ENCODE measurements at regions not wholly inside any gene's neighbourhood (a gene's known extent, or its start where the extent isn't known, plus 50 kb on each side); places are given as distances from the start of the nearest gene placed in this dataset.

DNA sequence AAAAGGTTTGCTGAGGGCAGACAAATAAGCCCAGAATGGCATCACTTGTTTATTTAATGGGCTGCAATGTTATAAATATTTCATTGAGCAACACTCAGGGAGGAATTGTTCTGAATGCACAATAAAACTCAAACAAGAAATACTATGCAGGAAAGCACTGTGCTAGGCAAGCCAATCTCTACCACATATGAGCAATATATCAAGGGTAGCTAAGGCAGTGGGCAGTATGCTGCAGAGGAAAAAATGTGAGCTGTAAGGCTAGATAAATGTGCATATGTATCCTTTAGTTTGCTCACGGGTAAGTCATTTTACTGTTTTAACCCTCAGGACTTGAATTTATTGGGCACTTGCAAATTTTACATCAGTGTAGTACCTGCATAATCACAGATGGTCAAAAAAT lies 349.6 kb downstream of the CDC14C start:
- Histone ChIP-seq H3K27ac (replicated peaks; ENCODE audit: low read length) (no peak overlapping the region), H3K4me3 (ENCODE audit: low read length in 2 of 2) (no peak overlapping the region), H3K9ac (ENCODE audit: low read depth, low read length, poor library complexity) (no peak overlapping the region), H2BK15ac (ENCODE audit: low read length) (no peak overlapping the region), H4K8ac (ENCODE audit: low read depth, low read length) (no peak overlapping the region), H3K4me1 (ENCODE audit: control insufficient read depth in 2 of 2, insufficient read depth in 1 of 2, low read depth in 1 of 2, low read length in 2 of 2) (no peaks in the 10 kb centered on the region), H3K79me1 (ENCODE audit: low read depth, low read length) (no peaks in the 10 kb centered on the region), H2AK5ac (ENCODE audit: low read depth, low read length) (no peak overlapping the region), H3K23ac (ENCODE audit: low read depth, low read length, poor library complexity) (no peak overlapping the region), H2AFZ (ENCODE audit: low read length) (no peak overlapping the region), H3K18ac (ENCODE audit: low read length) (no peak overlapping the region), H3K4me2 (ENCODE audit: insufficient read depth, low read length, poor library complexity, severe bottlenecking) (no peak overlapping the region), H4K91ac (ENCODE audit: low read depth, low read length, poor library complexity) (no peak overlapping the region), H3K36me3 (replicated peaks in 1 of 2; ENCODE audit: control insufficient read depth in 2 of 2, insufficient read depth in 2 of 2, low read length in 2 of 2) (no peaks in the 10 kb centered on the region), H3K14ac (ENCODE audit: low read length) (no peak overlapping the region), H3K9me3 (replicated peaks in 1 of 2; ENCODE audit: control insufficient read depth in 2 of 2, insufficient read depth in 1 of 2, low read depth in 1 of 2, low read length in 2 of 2) (no peaks in the 10 kb centered on the region), H2BK120ac (ENCODE audit: low read depth, low read length) (no peak overlapping the region), H2BK5ac (ENCODE audit: low read length) (no peak overlapping the region), H2BK12ac (ENCODE audit: low read length) (no peak overlapping the region), H3K4ac (ENCODE audit: low read length) (no peak overlapping the region), H3K27me3 (ENCODE audit: control insufficient read depth in 3 of 3, insufficient read depth in 3 of 3, low read depth in 1 of 3, low read length in 3 of 3) (no peaks in the 10 kb centered on the region)
- no CpG with 5 or more reads among the region's 1 CpG for WGBS, 2 donors (ENCODE audit: extremely low coverage in 2 of 2, insufficient read length in 2 of 2, insufficient replicate concordance in 1 of 2)
- no peak for DNase-seq (ENCODE audit: low spot score)

DNA sequence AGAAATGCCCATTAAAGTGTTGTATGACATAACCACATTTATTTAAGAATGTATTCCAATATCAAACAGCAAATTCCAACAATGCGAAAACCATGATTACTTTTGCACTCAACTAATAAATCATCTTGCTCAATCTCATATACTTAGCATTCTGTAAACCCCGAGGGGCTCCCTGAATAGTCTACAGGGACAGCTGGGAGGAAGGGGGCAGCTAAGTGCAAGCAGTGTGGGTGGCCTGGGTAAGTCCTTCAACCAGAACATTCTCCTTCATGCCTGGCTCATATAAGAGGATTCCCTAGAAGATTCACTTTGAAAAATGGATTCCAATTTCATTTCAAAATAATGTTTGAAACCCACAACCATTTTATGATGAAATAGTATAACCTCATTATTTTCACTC lies 355.5 kb downstream of the CDC14C start:
- no peak for DNase-seq (ENCODE audit: low spot score)
- no peak overlapping the region for H3K4me2 ChIP-seq (ENCODE audit: insufficient read depth, low read length, poor library complexity, severe bottlenecking)
- no peak overlapping the region for H3K9ac ChIP-seq (ENCODE audit: low read depth, low read length, poor library complexity)
- no peak overlapping the region for H3K27ac ChIP-seq (replicated peaks; ENCODE audit: low read length)
- no peak overlapping the region for H4K8ac ChIP-seq (ENCODE audit: low read depth, low read length)
- no peak overlapping the region for H2AFZ ChIP-seq (ENCODE audit: low read length)
- no peak overlapping the region for H2BK5ac ChIP-seq (ENCODE audit: low read length)
- H3K9me3 ChIP-seq (replicated peaks in 1 of 2; ENCODE audit: control insufficient read depth in 2 of 2, insufficient read depth in 1 of 2, low read depth in 1 of 2, low read length in 2 of 2), result no peaks in the 10 kb centered on the region
- no peaks in the 10 kb centered on the region for H3K36me3 ChIP-seq (replicated peaks in 1 of 2; ENCODE audit: control insufficient read depth in 2 of 2, insufficient read depth in 2 of 2, low read length in 2 of 2)
- no peak overlapping the region for H2AK5ac ChIP-seq (ENCODE audit: low read depth, low read length)
- H3K4me1 ChIP-seq (ENCODE audit: control insufficient read depth in 2 of 2, insufficient read depth in 1 of 2, low read depth in 1 of 2, low read length in 2 of 2), result peaks cover 0 to 1% of the 10 kb centered on the region in 2 donors
- H2BK120ac ChIP-seq (ENCODE audit: low read depth, low read length), result no peak overlapping the region
- no peak overlapping the region for H3K4me3 ChIP-seq (ENCODE audit: low read length in 2 of 2)
- H3K18ac ChIP-seq (ENCODE audit: low read length), result no peak overlapping the region
- H3K23ac ChIP-seq (ENCODE audit: low read depth, low read length, poor library complexity), result no peak overlapping the region
- no CpG with 5 or more reads among the region's 2 CpGs for WGBS, 2 donors (ENCODE audit: extremely low coverage in 2 of 2, insufficient read length in 2 of 2, insufficient replicate concordance in 1 of 2)
- no peak overlapping the region for H2BK15ac ChIP-seq (ENCODE audit: low read length)
- H3K27me3 ChIP-seq (ENCODE audit: control insufficient read depth in 3 of 3, insufficient read depth in 3 of 3, low read depth in 1 of 3, low read length in 3 of 3), result no peaks in the 10 kb centered on the region
- H3K4ac ChIP-seq (ENCODE audit: low read length), result no peak overlapping the region
- H3K79me1 ChIP-seq (ENCODE audit: low read depth, low read length), result no peaks in the 10 kb centered on the region
- H4K91ac ChIP-seq (ENCODE audit: low read depth, low read length, poor library complexity), result no peak overlapping the region
- H2BK12ac ChIP-seq (ENCODE audit: low read length), result no peak overlapping the region
- no peak overlapping the region for H3K14ac ChIP-seq (ENCODE audit: low read length)

DNA sequence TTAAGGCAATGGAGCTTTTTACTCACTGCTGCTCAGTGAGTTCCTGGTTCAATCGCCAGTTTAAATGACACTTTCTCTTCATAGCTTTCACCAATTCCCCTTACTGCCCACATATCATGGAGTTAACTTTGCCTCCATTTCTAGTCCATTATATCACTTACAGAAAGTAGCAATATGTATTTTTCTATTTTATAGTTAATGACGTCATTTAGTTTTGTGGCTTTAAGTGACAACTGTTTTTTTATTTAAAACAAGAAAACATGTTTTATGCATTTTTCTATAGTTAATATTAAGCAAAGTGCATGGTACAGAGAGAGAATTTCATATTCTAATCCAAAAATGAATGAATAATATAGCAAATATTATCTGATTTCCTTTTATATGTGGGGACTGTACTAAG lies 363.3 kb downstream of the CDC14C start:
- H3K4me3 ChIP-seq (ENCODE audit: low read length in 2 of 2), result no peak overlapping the region
- H4K91ac ChIP-seq (ENCODE audit: low read depth, low read length, poor library complexity), result no peak overlapping the region
- H2AFZ ChIP-seq (ENCODE audit: low read length), result no peak overlapping the region
- H2BK12ac ChIP-seq (ENCODE audit: low read length), result no peak overlapping the region
- H3K23ac ChIP-seq (ENCODE audit: low read depth, low read length, poor library complexity), result no peak overlapping the region
- H2BK120ac ChIP-seq (ENCODE audit: low read depth, low read length), result no peak overlapping the region
- no peak overlapping the region for H2BK5ac ChIP-seq (ENCODE audit: low read length)
- no peak overlapping the region for H3K18ac ChIP-seq (ENCODE audit: low read length)
- H3K4me1 ChIP-seq (ENCODE audit: control insufficient read depth in 2 of 2, insufficient read depth in 1 of 2, low read depth in 1 of 2, low read length in 2 of 2), result peaks cover 0 to 1% of the 10 kb centered on the region in 2 donors
- H3K27me3 ChIP-seq (ENCODE audit: control insufficient read depth in 3 of 3, insufficient read depth in 3 of 3, low read depth in 1 of 3, low read length in 3 of 3), result no peaks in the 10 kb centered on the region
- H3K9me3 ChIP-seq (replicated peaks in 1 of 2; ENCODE audit: control insufficient read depth in 2 of 2, insufficient read depth in 1 of 2, low read depth in 1 of 2, low read length in 2 of 2), result no peaks in the 10 kb centered on the region
- H4K8ac ChIP-seq (ENCODE audit: low read depth, low read length), result no peak overlapping the region
- no peak overlapping the region for H3K9ac ChIP-seq (ENCODE audit: low read depth, low read length, poor library complexity)
- H3K27ac ChIP-seq (replicated peaks; ENCODE audit: low read length), result no peak overlapping the region
- H3K14ac ChIP-seq (ENCODE audit: low read length), result no peak overlapping the region
- no peak overlapping the region for H2BK15ac ChIP-seq (ENCODE audit: low read length)
- no peak overlapping the region for H3K4me2 ChIP-seq (ENCODE audit: insufficient read depth, low read length, poor library complexity, severe bottlenecking)
- no peak overlapping the region for H2AK5ac ChIP-seq (ENCODE audit: low read depth, low read length)
- no peaks in the 10 kb centered on the region for H3K79me1 ChIP-seq (ENCODE audit: low read depth, low read length)
- no CpG with 5 or more reads among the region's 2 CpGs for WGBS, 2 donors (ENCODE audit: extremely low coverage in 2 of 2, insufficient read length in 2 of 2, insufficient replicate concordance in 1 of 2)
- DNase-seq (ENCODE audit: low spot score), result no peak
- no peak overlapping the region for H3K4ac ChIP-seq (ENCODE audit: low read length)
- H3K36me3 ChIP-seq (replicated peaks in 1 of 2; ENCODE audit: control insufficient read depth in 2 of 2, insufficient read depth in 2 of 2, low read length in 2 of 2), result no peaks in the 10 kb centered on the region

DNA sequence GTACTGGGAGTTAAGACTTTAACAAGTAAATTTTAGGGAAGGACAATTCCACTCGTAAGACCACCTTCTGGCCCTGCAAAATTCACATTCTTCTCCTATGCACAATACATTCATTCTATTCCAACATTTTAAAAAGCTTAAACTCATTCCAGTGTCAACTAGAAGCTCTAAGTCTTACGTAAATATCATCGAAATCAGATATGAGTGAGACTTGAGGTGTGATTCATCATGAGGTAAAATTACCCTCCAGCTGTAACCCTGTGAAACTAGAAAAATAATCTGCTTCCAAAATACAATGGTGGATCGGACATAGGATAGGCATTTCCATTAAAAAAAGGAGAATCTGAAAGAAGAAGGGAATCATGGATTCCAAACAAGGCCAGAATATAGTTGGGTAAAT lies 370.3 kb downstream of the CDC14C start:
- H2BK12ac ChIP-seq (ENCODE audit: low read length), result no peak overlapping the region
- H2AFZ ChIP-seq (ENCODE audit: low read length), result no peak overlapping the region
- H2BK120ac ChIP-seq (ENCODE audit: low read depth, low read length), result no peak overlapping the region
- H3K4ac ChIP-seq (ENCODE audit: low read length), result no peak overlapping the region
- H3K23ac ChIP-seq (ENCODE audit: low read depth, low read length, poor library complexity), result no peak overlapping the region
- no peak overlapping the region for H3K4me2 ChIP-seq (ENCODE audit: insufficient read depth, low read length, poor library complexity, severe bottlenecking)
- no peak for DNase-seq (ENCODE audit: low spot score)
- no peaks in the 10 kb centered on the region for H3K9me3 ChIP-seq (replicated peaks in 1 of 2; ENCODE audit: control insufficient read depth in 2 of 2, insufficient read depth in 1 of 2, low read depth in 1 of 2, low read length in 2 of 2)
- H2BK15ac ChIP-seq (ENCODE audit: low read length), result no peak overlapping the region
- no peak overlapping the region for H3K9ac ChIP-seq (ENCODE audit: low read depth, low read length, poor library complexity)
- H3K18ac ChIP-seq (ENCODE audit: low read length), result no peak overlapping the region
- H2AK5ac ChIP-seq (ENCODE audit: low read depth, low read length), result no peak overlapping the region
- H3K36me3 ChIP-seq (replicated peaks in 1 of 2; ENCODE audit: control insufficient read depth in 2 of 2, insufficient read depth in 2 of 2, low read length in 2 of 2), result no peaks in the 10 kb centered on the region
- H3K27me3 ChIP-seq (ENCODE audit: control insufficient read depth in 3 of 3, insufficient read depth in 3 of 3, low read depth in 1 of 3, low read length in 3 of 3), result no peaks in the 10 kb centered on the region
- WGBS, 2 donors (ENCODE audit: extremely low coverage in 2 of 2, insufficient read length in 2 of 2, insufficient replicate concordance in 1 of 2), result no CpG with 5 or more reads among the region's 4 CpGs
- H3K79me1 ChIP-seq (ENCODE audit: low read depth, low read length), result no peaks in the 10 kb centered on the region
- H3K4me3 ChIP-seq (ENCODE audit: low read length in 2 of 2), result no peak overlapping the region
- no peaks in the 10 kb centered on the region for H3K4me1 ChIP-seq (ENCODE audit: control insufficient read depth in 2 of 2, insufficient read depth in 1 of 2, low read depth in 1 of 2, low read length in 2 of 2)
- H3K27ac ChIP-seq (replicated peaks; ENCODE audit: low read length), result no peak overlapping the region
- H3K14ac ChIP-seq (ENCODE audit: low read length), result no peak overlapping the region
- H4K8ac ChIP-seq (ENCODE audit: low read depth, low read length), result no peak overlapping the region
- H2BK5ac ChIP-seq (ENCODE audit: low read length), result no peak overlapping the region
- H4K91ac ChIP-seq (ENCODE audit: low read depth, low read length, poor library complexity), result no peak overlapping the region

All from neuronal stem cell (in vitro differentiated cells).